ENCODE measurements at regions not wholly inside any gene's neighbourhood (a gene's known extent, or its start where the extent isn't known, plus 50 kb on each side); places are given as distances from the start of the nearest gene placed in this dataset.

DNA sequence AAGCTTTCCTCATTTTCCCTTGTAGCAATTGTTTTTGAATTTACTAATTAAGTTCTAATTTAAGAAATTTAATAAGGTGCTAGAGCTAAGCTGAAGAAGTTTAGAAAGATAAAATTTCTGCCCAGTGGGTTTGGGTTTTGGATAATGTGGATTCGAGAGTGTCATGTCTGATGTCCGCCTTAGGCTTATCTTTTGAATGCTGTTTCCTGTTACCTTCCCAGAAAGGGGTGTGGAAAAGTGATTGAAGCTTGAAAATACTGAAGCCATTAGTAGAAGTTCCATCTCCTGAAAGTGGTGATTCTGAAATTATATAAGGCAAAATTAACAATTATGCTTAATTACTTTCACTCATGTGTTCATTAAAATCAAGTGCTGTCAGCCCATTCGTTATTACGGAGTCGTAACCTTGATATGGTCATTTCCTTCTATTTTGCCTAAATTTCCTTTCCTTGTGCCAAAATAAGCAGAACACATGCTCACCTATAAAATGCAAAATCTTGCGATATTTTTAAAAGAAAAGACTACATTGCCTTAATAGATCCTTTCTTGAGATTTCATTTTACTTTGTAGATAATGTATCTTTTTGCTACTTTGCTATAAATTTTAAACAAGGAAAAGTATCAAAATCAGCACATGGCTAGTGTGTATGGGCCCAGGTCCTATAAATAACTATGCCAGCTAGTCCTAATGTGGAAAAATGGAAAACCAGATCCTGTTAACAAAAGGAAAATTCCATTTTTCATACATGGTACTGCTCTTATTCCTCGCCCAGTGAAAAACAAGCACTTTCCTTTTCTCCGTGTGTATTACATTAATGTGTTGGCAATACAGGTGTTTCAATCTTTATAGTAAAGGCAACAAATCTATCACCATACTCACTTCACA lies 97.3 kb downstream of the ICOS start:
- peaks cover 4% of the 10 kb centered on the region for H3K9me3 Mint-ChIP-seq
- no peak overlapping the region for H3K4me3 Mint-ChIP-seq
- no peaks in the 10 kb centered on the region for H3K4me1 Mint-ChIP-seq
- H3K36me3 Mint-ChIP-seq = no peaks in the 10 kb centered on the region
- H3K27ac Mint-ChIP-seq = no peak overlapping the region
- no peaks in the 10 kb centered on the region for H3K27me3 Mint-ChIP-seq

DNA sequence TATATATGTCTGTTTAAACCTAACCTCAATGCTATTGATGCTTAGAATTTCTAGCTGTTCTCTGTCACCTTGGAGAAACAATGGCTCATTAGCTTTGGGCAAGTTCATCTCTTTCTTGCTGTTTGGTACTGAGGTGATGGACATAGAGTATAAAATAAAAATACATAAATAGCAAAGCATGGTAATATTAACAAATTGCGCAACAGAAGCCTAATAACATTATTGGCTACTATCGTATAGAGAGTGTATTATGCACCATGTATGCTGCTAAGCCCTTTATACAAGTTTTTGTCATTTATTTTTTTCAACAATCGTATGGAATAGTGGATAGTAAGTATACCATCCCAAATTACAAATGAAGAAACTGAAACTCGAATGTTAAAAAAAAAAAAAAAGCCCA lies 100.1 kb downstream of the ICOS start:
- H3K27ac Mint-ChIP-seq = no peak overlapping the region
- no peaks in the 10 kb centered on the region for H3K27me3 Mint-ChIP-seq
- peaks cover 1% of the 10 kb centered on the region for H3K36me3 Mint-ChIP-seq
- no peaks in the 10 kb centered on the region for H3K9me3 Mint-ChIP-seq
- H3K4me3 Mint-ChIP-seq = no peak overlapping the region
- no peaks in the 10 kb centered on the region for H3K4me1 Mint-ChIP-seq

DNA sequence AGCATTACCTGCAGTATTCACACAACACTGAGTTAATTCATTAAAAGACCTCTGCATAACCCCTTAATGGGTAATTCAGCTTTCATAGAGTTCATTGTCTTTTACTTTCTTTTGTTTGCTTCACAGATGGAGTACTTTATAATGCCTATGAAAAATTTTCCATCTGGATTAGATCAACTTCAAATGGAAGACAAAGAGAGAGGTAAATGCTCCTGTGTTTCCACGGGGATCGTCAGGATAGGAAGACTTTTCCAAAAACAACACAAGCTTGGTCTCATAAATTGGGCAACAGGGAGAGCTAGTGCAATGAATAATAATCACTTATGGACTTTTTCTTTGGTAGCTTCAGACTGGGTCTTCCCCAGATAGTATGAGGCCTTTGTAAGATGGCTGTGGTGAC lies 100.7 kb downstream of the ICOS start:
- peaks cover 1% of the 10 kb centered on the region for H3K36me3 Mint-ChIP-seq
- no peaks in the 10 kb centered on the region for H3K9me3 Mint-ChIP-seq
- no peak overlapping the region for H3K4me3 Mint-ChIP-seq
- no peak overlapping the region for H3K27ac Mint-ChIP-seq
- H3K4me1 Mint-ChIP-seq = no peaks in the 10 kb centered on the region
- H3K27me3 Mint-ChIP-seq = no peaks in the 10 kb centered on the region

DNA sequence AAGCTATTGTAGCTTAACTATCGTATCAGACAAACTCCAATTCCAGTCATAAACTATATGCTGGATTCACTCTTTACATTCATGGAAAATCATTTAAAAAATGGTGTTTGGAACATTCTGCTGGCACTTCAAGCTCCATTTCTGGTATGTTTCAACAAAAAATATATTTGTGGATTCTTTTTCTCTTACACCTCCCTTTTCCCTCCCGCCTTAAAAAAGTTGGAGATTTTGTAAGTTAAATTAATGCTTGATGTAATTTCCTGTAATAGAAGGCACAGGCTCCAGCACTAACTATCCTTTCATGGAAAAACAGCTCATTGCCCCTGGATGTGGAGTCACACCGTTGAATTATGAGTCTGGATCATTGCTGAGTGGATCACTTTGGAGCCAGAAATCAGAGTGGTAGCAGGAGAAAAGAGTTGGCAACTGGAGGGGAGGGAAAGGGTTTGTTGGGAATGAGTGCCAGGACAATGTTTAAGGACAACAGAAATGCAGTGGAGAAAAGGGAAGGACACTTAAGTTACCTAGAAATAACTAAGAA lies 102.8 kb downstream of the ICOS start:
- Mint-ChIP-seq H3K27ac (no peak overlapping the region), H3K4me1 (peaks cover 1% of the 10 kb centered on the region), H3K9me3 (no peaks in the 10 kb centered on the region), H3K27me3 (no peaks in the 10 kb centered on the region), H3K4me3 (no peak overlapping the region), H3K36me3 (peaks cover 1% of the 10 kb centered on the region)

DNA sequence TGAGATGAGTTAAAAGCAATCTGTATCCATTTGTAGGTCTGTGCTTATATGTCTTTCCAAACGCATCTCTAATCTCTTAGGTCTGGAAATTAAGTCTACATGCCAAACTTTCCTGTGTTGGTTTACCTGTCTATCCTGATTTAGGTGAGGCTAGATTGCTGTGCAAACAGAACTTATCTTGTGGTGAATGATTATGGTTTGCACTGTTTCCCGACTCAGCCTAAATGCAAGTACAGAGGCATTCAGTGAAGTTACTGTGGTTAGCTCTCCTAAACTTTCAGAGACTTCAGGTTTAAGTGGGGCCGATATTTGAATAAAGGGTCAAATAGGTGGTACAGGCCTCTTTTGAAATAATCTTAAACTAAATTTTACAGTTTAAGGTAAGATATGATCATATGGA lies 103.5 kb downstream of the ICOS start:
- Mint-ChIP-seq H3K27ac (no peak overlapping the region), H3K36me3 (peaks cover 1% of the 10 kb centered on the region), H3K4me1 (peaks cover 8% of the 10 kb centered on the region), H3K9me3 (no peaks in the 10 kb centered on the region), H3K4me3 (no peak overlapping the region), H3K27me3 (no peaks in the 10 kb centered on the region)

DNA sequence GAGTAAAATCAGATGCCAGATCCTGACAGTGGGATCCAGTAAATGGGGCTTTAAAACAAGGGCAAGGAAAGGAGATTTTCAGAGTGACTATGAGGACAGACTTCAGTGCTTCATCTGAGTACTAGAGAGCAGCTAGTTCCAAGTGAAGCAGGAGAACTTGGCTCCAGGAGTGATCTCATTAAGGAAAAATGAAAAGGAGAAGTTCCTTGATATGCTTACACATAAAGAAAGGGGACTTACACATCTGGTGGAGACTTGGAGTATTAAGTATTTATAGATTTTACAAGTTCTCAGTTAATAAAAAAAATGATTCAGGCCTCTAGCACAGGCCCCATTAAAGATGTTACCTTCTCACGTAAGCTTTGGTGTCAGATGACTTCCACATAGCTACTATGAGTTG lies 105.8 kb downstream of the ICOS start:
- H3K9me3 Mint-ChIP-seq = no peaks in the 10 kb centered on the region
- H3K27ac Mint-ChIP-seq = no peak overlapping the region
- peaks cover 1% of the 10 kb centered on the region for H3K36me3 Mint-ChIP-seq
- H3K27me3 Mint-ChIP-seq = no peaks in the 10 kb centered on the region
- peaks cover 23% of the 10 kb centered on the region for H3K4me1 Mint-ChIP-seq
- no peak overlapping the region for H3K4me3 Mint-ChIP-seq

DNA sequence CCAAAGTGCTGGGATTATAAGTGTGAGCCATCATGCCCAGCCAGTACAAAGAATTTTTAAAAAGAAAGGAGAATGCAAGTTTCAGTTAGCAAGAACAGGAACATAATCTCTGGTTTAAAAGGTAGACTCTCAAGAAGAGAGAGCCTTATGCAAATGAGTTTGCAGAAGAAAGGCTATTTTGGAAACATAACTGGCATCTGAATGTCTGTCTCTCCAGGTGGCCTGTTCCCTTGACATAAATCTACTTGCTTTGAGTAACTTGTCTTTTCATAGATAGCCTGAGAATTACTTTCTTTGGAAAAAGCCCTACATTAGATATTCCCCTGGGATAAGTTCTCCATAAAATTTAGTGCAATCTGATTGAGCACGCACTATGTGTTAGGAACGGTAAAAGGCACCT lies 109.6 kb downstream of the ICOS start:
- Mint-ChIP-seq H3K4me1 (peaks cover 32% of the 10 kb centered on the region), H3K4me3 (no peak overlapping the region), H3K36me3 (peaks cover 1% of the 10 kb centered on the region), H3K27me3 (no peaks in the 10 kb centered on the region), H3K27ac (no peak overlapping the region), H3K9me3 (no peaks in the 10 kb centered on the region)

DNA sequence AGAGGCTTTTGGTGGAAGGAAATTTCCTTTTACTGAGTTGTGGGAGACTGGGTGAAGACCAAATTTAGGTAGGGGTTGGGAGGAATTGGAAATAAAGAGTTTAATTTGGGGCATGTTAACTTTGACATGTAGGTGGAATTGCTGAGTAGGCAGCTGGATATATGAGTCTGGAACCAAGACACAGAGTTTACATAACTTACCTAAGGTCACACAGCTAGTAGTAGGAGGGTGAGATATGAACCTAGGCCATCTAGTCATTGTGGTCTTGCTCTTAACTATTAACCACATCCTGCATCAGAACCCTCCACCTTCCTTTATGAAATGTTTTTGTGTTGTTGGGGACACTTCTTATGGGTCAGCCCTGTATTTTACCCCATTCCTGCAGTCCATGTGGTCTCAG lies 113.1 kb downstream of the ICOS start:
- Mint-ChIP-seq H3K27me3 (no peaks in the 10 kb centered on the region), H3K9me3 (no peaks in the 10 kb centered on the region), H3K27ac (no peak overlapping the region), H3K4me3 (no peak overlapping the region), H3K36me3 (no peaks in the 10 kb centered on the region), H3K4me1 (peaks cover 28% of the 10 kb centered on the region)

DNA sequence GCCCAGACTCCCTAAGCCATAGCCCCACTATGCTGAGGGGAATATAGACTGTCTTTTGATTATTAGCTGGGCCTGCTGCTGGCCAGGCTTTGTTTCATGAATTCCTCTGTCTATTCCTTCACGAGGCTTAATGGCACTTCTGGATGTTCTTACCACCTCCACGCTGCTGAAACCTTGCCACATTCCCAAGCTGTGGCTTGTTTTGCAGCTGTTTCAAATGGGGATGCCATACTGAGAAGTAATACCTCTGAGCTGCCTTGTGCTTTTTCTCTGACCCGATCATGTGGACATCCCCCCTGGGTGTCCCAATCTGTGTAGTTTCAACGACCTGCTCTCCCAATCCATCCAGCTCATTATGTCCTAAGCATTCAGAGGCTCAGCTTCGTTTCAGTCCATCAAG lies 114.1 kb downstream of the ICOS start:
- H3K9me3 Mint-ChIP-seq = no peaks in the 10 kb centered on the region
- H3K27ac Mint-ChIP-seq = no peak overlapping the region
- no peaks in the 10 kb centered on the region for H3K36me3 Mint-ChIP-seq
- H3K4me3 Mint-ChIP-seq = no peak overlapping the region
- no peaks in the 10 kb centered on the region for H3K27me3 Mint-ChIP-seq
- peaks cover 17% of the 10 kb centered on the region for H3K4me1 Mint-ChIP-seq

DNA sequence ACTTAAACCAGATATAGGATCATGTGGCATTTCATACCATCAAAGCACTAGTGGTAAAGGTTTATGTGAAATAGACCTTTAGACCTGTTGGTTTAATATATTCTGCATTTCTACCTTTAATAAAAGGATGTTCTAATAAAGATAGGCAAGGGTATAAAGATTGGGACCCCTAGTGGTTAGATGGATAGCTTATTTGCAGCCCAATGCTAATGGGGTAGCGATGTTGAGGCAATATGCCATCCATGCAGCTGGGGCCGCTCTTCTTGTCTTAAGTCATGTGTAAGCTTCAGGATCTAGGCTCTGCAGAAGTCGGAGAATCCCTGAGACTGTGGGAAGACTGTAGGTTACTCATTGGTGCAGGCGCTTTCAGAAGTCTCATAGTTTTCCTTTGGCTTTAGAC lies 114.9 kb downstream of the ICOS start:
- no peaks in the 10 kb centered on the region for H3K36me3 Mint-ChIP-seq

DNA sequence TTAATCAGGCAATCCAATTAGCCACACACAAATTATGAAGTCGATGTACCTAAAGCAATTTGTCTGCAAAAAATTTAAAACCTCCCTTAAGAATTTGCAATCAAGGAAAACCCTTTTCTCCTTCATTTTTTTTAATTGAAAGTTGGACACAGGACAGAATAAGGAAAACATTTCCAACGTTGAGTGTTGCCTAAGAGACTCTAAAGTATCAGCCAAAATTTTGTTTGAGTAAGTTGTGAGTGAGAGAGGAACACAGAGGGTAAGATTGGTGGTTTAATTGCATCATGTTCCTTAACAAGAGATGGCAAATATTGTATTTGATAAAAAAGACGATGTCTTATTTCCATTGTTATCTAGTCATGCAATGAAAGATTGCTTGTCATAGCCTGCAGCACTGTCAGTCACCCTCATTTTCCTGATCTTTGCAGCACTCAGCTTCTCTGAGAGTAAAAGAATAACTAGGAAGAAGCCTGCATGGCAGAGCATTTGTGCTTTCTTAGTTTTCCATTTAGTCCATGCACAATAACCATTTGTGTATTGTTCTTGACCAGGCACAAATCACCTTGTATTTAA lies 115.5 kb downstream of the ICOS start:
- no peaks in the 10 kb centered on the region for H3K27me3 Mint-ChIP-seq
- no peaks in the 10 kb centered on the region for H3K9me3 Mint-ChIP-seq
- no peak overlapping the region for H3K27ac Mint-ChIP-seq
- no peak overlapping the region for H3K4me3 Mint-ChIP-seq
- H3K4me1 Mint-ChIP-seq = peaks cover 9% of the 10 kb centered on the region
- H3K36me3 Mint-ChIP-seq = no peaks in the 10 kb centered on the region

More for the DNA sequence above, 114.9 kb downstream of the ICOS start:
- peaks cover 9% of the 10 kb centered on the region for H3K4me1 Mint-ChIP-seq
- no peaks in the 10 kb centered on the region for H3K9me3 Mint-ChIP-seq
- H3K27ac Mint-ChIP-seq = no peak overlapping the region
- no peak overlapping the region for H3K4me3 Mint-ChIP-seq
- no peaks in the 10 kb centered on the region for H3K27me3 Mint-ChIP-seq

DNA sequence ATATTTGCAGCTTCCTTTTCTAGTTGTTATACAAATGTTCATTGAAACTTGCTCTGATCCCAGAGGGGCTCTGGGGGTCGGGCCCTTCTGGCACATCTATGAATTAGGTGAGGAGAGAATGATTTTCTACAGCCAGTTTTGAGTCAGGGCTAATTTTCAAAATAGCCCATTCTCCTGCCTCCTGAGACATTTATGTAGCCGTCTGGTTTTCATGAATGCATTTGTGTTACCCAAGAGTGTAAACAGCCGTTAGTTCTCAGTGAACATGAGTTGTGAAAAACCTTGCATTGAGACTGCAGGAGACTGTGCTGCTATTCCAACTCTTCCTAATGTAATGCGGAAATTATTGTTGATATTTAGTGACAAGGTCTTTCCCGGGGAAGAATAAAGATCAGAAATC lies 122.5 kb downstream of the ICOS start:
- Mint-ChIP-seq H3K9me3 (no peaks in the 10 kb centered on the region), H3K36me3 (no peaks in the 10 kb centered on the region), H3K27me3 (no peaks in the 10 kb centered on the region), H3K4me3 (no peak overlapping the region), H3K4me1 (no peaks in the 10 kb centered on the region), H3K27ac (no peak overlapping the region)

DNA sequence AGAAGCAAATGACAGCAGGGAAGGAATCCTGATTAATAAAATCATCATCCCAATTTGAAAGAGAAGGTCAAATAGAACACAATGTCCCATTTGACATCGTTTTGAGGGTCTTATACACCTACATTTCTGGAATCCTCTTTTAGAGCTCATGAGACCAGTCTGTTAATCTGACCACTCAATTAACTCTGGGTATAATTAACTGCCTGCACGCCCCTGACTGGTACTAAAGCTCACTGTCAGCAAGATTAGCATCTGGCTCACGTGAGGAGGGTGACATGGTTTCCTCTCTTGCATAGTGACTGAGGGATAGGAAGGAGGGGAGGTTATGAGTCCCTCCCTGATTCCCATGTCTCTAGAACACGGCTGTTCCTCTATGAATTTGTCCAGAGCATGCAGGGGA lies 124.3 kb downstream of the ICOS start:
- Mint-ChIP-seq H3K27me3 (peaks cover 1% of the 10 kb centered on the region), H3K4me1 (no peaks in the 10 kb centered on the region), H3K4me3 (no peak overlapping the region), H3K9me3 (no peaks in the 10 kb centered on the region), H3K27ac (no peak overlapping the region), H3K36me3 (no peaks in the 10 kb centered on the region)

DNA sequence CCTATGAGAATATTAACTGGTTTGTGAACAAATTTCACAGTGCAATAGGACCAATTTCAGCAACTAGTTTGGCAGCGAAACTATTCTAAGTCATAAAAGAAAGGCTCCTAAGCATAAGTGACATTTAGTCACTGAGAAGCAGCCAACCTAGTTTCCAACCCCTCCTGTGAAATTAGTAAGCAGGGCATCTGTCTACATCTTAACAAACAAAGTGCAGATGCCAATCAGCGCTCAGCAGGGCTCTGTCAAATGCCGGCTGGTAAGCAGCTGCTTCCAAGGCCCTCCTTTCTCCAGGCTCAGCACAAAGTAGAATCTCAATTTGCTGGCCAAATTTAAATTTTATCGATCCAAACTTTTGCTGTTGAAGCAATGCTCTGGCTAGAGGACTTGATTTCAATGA lies 124.7 kb downstream of the ICOS start:
- Mint-ChIP-seq H3K27me3 (peaks cover 1% of the 10 kb centered on the region), H3K36me3 (no peaks in the 10 kb centered on the region), H3K4me1 (no peaks in the 10 kb centered on the region), H3K4me3 (no peak overlapping the region), H3K27ac (no peak overlapping the region), H3K9me3 (no peaks in the 10 kb centered on the region)

DNA sequence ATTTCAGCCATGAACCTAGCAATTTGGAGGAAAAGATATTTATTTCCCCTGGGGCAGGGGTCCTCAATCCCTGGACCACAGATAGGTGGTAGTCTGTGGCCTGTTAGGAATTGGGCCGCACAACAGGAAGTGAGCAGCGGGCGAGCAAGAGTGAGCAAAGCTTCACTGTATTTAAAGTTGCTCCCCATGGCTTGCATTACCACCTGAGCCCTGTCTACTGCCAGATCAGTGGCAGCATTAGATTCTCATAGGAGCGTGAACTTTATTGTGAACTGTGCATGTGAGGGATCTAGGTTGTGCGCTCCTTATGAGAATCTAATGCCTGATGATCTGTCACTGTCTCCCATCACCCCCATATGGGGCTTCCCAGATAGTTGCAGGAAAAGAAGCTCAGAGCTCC lies 127.6 kb downstream of the ICOS start:
- H3K4me1 Mint-ChIP-seq = no peaks in the 10 kb centered on the region
- no peak overlapping the region for H3K27ac Mint-ChIP-seq
- no peaks in the 10 kb centered on the region for H3K36me3 Mint-ChIP-seq
- H3K4me3 Mint-ChIP-seq = no peak overlapping the region
- no peaks in the 10 kb centered on the region for H3K9me3 Mint-ChIP-seq
- peaks cover 1% of the 10 kb centered on the region for H3K27me3 Mint-ChIP-seq

DNA sequence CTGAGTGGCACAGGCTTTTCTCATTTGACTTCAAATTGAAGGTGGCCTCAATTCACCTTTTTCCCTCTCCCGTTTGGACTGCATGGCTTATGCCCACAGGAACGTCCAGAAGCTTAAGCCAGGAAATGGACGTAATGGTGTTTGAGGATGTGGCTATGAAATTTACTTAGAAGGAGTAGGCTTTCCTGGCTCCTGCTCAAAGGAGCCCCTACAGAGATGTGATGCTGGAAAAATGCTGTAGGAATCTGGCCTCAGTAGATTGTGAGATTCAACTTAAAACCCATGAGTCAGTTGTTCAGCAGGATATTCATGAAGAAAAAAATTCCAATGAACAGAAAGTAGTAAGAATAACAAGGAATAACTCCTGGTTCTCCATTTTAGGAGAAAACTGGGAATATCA lies 129.0 kb downstream of the ICOS start:
- no peak overlapping the region for H3K4me3 Mint-ChIP-seq
- H3K27me3 Mint-ChIP-seq = peaks cover 1% of the 10 kb centered on the region
- H3K36me3 Mint-ChIP-seq = no peaks in the 10 kb centered on the region
- H3K4me1 Mint-ChIP-seq = no peaks in the 10 kb centered on the region
- H3K27ac Mint-ChIP-seq = no peak overlapping the region
- H3K9me3 Mint-ChIP-seq = no peaks in the 10 kb centered on the region

All from activated naive CD4-positive, alpha-beta T cell treated with anti-CD3 and anti-CD28 coated beads, Interleukin-2, amount 50 U/mL, for 24 hours (primary cell).